LNCAP (cell line): ENCODE measurements at regions not wholly inside any gene's neighbourhood (a gene's known extent, or its start where the extent isn't known, plus 50 kb on each side); places are given as distances from the start of the nearest gene placed in this dataset.

Experiments used
- TF ChIP-seq, protein P1 (sequence below): fragments of 450-650 bp; IDR thresholded peaks from 2 replicates; pipeline ENCODE4 v1.5.1; 2017; ENCODE audit warnings: mild to moderate bottlenecking

- TF ChIP-seq, protein P1, sequence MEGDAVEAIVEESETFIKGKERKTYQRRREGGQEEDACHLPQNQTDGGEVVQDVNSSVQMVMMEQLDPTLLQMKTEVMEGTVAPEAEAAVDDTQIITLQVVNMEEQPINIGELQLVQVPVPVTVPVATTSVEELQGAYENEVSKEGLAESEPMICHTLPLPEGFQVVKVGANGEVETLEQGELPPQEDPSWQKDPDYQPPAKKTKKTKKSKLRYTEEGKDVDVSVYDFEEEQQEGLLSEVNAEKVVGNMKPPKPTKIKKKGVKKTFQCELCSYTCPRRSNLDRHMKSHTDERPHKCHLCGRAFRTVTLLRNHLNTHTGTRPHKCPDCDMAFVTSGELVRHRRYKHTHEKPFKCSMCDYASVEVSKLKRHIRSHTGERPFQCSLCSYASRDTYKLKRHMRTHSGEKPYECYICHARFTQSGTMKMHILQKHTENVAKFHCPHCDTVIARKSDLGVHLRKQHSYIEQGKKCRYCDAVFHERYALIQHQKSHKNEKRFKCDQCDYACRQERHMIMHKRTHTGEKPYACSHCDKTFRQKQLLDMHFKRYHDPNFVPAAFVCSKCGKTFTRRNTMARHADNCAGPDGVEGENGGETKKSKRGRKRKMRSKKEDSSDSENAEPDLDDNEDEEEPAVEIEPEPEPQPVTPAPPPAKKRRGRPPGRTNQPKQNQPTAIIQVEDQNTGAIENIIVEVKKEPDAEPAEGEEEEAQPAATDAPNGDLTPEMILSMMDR = no peak
Observed at GRCh38 chr11:134789104-134789503, 377.1 kb upstream of the B3GAT1 start.

GRCh38 chr11:134786636-134787035 is 374.6 kb upstream of the B3GAT1 start:
- TF ChIP-seq, protein P1 = no peak

DNA sequence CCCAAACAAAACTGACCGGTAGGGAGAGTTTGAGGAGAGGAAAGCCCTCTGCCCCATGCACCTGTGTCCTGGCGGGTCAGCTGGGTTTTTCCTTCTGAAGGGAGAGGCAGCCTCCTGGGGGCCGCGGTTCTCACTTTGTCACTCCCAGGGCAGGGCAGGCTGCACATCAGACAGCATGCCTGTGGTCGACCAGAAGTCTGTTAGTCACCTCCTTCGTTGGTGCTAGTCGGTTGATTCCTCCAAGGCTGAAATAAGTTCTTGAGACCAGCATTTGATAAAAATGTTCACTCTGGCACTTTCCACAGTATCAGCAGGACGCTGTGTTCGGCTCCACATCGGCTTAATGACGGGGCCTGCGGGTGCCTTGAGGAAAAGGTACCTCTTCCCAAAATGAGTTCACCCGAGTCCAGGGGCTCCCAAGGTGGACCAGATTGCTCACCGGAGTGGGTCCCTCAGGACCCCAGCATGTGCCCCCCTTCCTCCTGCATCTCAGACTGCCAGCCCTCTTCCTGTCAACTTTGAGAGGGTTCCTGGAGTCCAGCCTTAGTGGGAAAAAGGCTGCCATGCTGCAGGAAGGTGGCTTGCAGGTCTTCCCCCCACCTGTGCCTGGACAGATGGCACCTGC is 373.7 kb upstream of the B3GAT1 start:
- TF ChIP-seq, protein P1 = no peak

GRCh38 chr11:134785059-134785458 is 373.0 kb upstream of the B3GAT1 start:
- TF ChIP-seq, protein P1 = no peak

DNA sequence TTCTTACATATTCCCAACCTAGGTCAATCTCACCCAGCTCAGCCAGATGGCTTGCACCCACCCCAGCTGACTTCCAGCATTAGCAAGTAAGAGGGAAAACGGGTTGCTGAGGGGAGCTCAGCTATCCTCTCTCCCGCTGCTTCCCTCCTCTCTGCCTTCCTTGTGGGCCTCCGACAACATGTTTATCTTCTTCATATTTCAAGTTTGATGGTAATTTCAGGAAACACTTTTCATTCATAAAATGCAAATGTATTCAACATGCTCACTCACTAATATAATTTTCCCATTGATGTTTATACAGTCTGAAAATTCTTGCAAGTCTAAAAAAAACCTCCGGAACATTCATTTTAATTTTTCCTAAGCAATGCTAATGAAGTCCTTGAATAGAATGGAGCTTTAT is 372.5 kb upstream of the B3GAT1 start:
- TF ChIP-seq, protein P1 = no peak

DNA sequence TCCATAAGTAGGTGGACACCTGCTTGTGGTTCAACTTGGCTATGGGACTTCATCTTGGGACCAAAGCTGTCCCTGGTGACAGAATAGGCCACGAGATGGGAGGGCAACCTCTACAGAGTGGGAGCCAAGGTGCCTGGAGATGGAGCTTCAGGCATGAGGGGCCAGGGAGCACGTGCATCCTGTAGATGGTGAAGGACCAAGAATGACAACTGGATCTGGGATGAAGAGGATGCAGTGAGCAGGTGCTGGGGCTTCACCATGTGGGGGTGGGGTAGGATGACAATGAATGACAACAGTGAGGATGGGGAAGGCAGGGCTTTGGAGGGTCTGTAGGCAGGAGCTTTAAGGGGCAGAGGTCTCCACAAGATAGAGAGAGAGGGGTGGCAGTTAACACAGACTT is 372.0 kb upstream of the B3GAT1 start:
- TF ChIP-seq, protein P1 = no peak

DNA sequence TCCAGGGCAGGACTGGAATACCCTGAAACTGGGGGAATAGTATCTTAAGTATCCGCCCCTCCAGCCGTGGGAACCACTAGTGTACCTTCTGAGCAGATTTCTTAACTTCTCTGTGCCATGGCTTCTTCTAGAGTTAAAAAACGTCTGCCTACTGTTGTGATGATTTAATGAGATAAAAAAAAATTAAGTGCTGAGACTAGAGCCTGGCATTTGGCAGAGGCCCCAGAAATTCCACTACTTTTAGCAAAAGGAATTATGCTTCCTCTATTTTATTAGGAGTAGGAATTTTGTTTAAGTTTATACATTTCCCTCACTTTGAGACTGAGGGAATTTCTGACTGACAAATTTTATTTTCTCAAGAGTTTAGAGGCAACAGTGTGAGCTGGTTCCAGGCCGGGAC is 371.2 kb upstream of the B3GAT1 start:
- TF ChIP-seq, protein P1 = no peak

GRCh38 chr11:134781380-134781866 is 369.4 kb upstream of the B3GAT1 start:
- TF ChIP-seq, protein P1 = no peak
